RWPE1 (cell line): ENCODE measurements at regions not wholly inside any gene's neighbourhood (a gene's known extent, or its start where the extent isn't known, plus 50 kb on each side); places are given as distances from the start of the nearest gene placed in this dataset.

Experiments
- CTCF ChIA-PET: fragments of 350-600 bp; sonication (Branson Sonifier 250); formaldehyde crosslinking; extraction: SDS; loops from one replicate; lab custom pipeline; 2021; lab: Yijun Ruan, JAX
- POLR2A ChIA-PET: fragments of 400-600 bp; formaldehyde crosslinking; extraction: SDS; loops from one replicate; lab custom pipeline; 2020; ENCODE audit warnings: antibody characterized with exemption; ENCODE audit not compliant: low non-redundant PET; lab: Yijun Ruan, JAX
- DNase-seq: peaks from one replicate; pipeline ENCODE4 v3.0.0; 2012; ENCODE audit warnings: low spot score
- H3K27ac ChIP-seq: fragments of 450-650 bp; 2 replicates; pipeline ENCODE4 v1.5.1; 2017
- CTCF ChIP-seq: fragments of 450-650 bp; conservative IDR thresholded peaks from 2 replicates; pipeline ENCODE4 v1.5.1; 2017; ENCODE audit warnings: low read depth, mild to moderate bottlenecking

GRCh38 chr9:92181296-92181695 lies 66.1 kb upstream of the SPTLC1 start:
- no peak for TF ChIP-seq CTCF
- H3K27ac ChIP-seq, result no peak overlapping the region
- no peak for DNase-seq
- ChIA-PET POLR2A (no interaction called here), CTCF (interaction anchor here (0.6 kb wide), 2 partner anchors 41 to 1267 kb away, joined by 3 to 4 read pairs; no protein-coding TSS in a partner anchor)

- ChIA-PET CTCF (interaction anchor here (0.6 to 1.0 kb wide), 3 partner anchors 9 to 1268 kb away, joined by 3 to 4 read pairs (median 4); no protein-coding TSS in a partner anchor), POLR2A (no interaction called here)
- TF ChIP-seq CTCF, result no peak
- no peak for DNase-seq
- H3K27ac ChIP-seq, result no peak overlapping the region
Observed at GRCh38 chr9:92180669-92181181, 65.5 kb upstream of the SPTLC1 start.

GRCh38 chr9:92180002-92180400 lies 64.8 kb upstream of the SPTLC1 start:
- ChIA-PET CTCF (interaction anchor here (1.0 kb wide), 1 partner anchor 8 kb away, joined by 4 read pairs; no protein-coding TSS in a partner anchor), POLR2A (no interaction called here)
- no peak for TF ChIP-seq CTCF
- H3K27ac ChIP-seq, result no peak overlapping the region
- DNase-seq, result no peak

GRCh38 chr9:92179286-92180001 lies 64.2 kb upstream of the SPTLC1 start:
- H3K27ac ChIP-seq, result no peak overlapping the region
- CTCF ChIA-PET, result interaction anchor here (1.0 to 2.9 kb wide), 2 partner anchors 8 to 40 kb away, joined by 4 to 12 read pairs; no protein-coding TSS in a partner anchor
- no peak for DNase-seq
- TF ChIP-seq CTCF, result no peak
- POLR2A ChIA-PET, result no interaction called here

GRCh38 chr9:92177591-92177990 lies 62.4 kb upstream of the SPTLC1 start:
- POLR2A ChIA-PET, result no interaction called here
- no peak for TF ChIP-seq CTCF
- H3K27ac ChIP-seq, result no peak overlapping the region
- CTCF ChIA-PET, result interaction anchor here (0.6 to 2.9 kb wide), 2 partner anchors 21 to 38 kb away, joined by 3 to 12 read pairs; no protein-coding TSS in a partner anchor
- DNase-seq, result no peak

GRCh38 chr9:92176800-92177185 lies 61.6 kb upstream of the SPTLC1 start:
- TF ChIP-seq CTCF, result no peak
- POLR2A ChIA-PET, result no interaction called here
- H3K27ac ChIP-seq, result no peak overlapping the region
- CTCF ChIA-PET, result interaction anchor here (0.6 to 2.9 kb wide), 7 partner anchors 13 to 63 kb away, joined by 3 to 12 read pairs (median 5); no protein-coding TSS in a partner anchor
- DNase-seq, result no peak
